GM12878 (cell line): ENCODE measurements at regions not wholly inside any gene's neighbourhood (a gene's known extent, or its start where the extent isn't known, plus 50 kb on each side); places are given as distances from the start of the nearest gene placed in this dataset.

Source experiments
- ATF3 ChIP-seq: IDR thresholded peaks from 2 replicates; pipeline ENCODE4 v1.6.1; 2011; ENCODE audit warnings: low read depth, mild to moderate bottlenecking, low read length, moderate library complexity, borderline replicate concordance; ENCODE audit errors: extremely low read depth
- CBX3 ChIP-seq: fragments of 200-600 bp; sonication (generic); IDR thresholded peaks from 2 replicates; pipeline ENCODE4 v1.6.1; 2016; ENCODE audit warnings: low read depth, borderline replicate concordance
- CTCF ChIP-seq, 3 experiments: IDR thresholded peaks in 2 of 3; conservative IDR thresholded peaks in 1 of 3; 2 replicates each; pipeline ENCODE4 v1.5.1; 2011; ENCODE audit warnings: low read depth in 3 of 3, low read length in 3 of 3, mild to moderate bottlenecking in 3 of 3, control low read depth in 2 of 3, moderate library complexity in 2 of 3, inconsistent platforms in 1 of 3, mixed read lengths in 1 of 3; ENCODE audit not compliant: control insufficient read depth in 2 of 3, insufficient read depth in 1 of 3; ENCODE audit errors: extremely low read depth in 1 of 3
- EP300 ChIP-seq, 2 experiments: fragments of 150-350 bp in 1 of 2; IDR thresholded peaks; 2 replicates each; pipeline ENCODE4 v1.6.1; 2011 to 2012; ENCODE audit warnings: low read depth in 2 of 2, low read length in 2 of 2, borderline replicate concordance in 1 of 2, improper control_type of control experiment in 1 of 2, inconsistent platforms in 1 of 2; ENCODE audit not compliant: control insufficient read depth in 1 of 2
- EZH2 ChIP-seq: IDR thresholded peaks from 2 replicates; pipeline ENCODE4 v1.6.1; 2012; ENCODE audit warnings: low read depth, mild to moderate bottlenecking, control low read depth, inconsistent platforms, low read length, borderline replicate concordance; ENCODE audit not compliant: control insufficient read depth
- POLR2A ChIP-seq: IDR thresholded peaks from 2 replicates; pipeline ENCODE4 v1.6.1; 2011; ENCODE audit warnings: low read depth, mild to moderate bottlenecking, low read length
- POLR2AphosphoS5 ChIP-seq: IDR thresholded peaks from 2 replicates; pipeline ENCODE4 v1.6.1; 2011; ENCODE audit warnings: mild to moderate bottlenecking, low read length, inconsistent platforms
- REST ChIP-seq: IDR thresholded peaks from 2 replicates; pipeline ENCODE4 v1.6.1; 2012; ENCODE audit warnings: mild to moderate bottlenecking, low read depth, low read length
- SREBF2 ChIP-seq: IDR thresholded peaks from 2 replicates; pipeline ENCODE4 v1.6.1; 2012; ENCODE audit warnings: mild to moderate bottlenecking, low read length
- TBL1XR1 ChIP-seq: IDR thresholded peaks from 2 replicates; pipeline ENCODE4 v1.6.1; 2012; ENCODE audit warnings: low read depth, low read length, improper control_type of control experiment

GRCh38 chr19:31676271-31677004, 327.2 kb upstream of the TSHZ3 start:
- TF ChIP-seq CTCF (IDR thresholded peaks at IDR 0.05 in 2 of 3, conservative IDR thresholded peaks at IDR 0.05 in 1 of 3; ENCODE audit: control insufficient read depth in 2 of 3, extremely low read depth in 1 of 3, insufficient read depth in 1 of 3, low read depth in 3 of 3, low read length in 3 of 3) (no peak), EP300 (IDR thresholded peaks at IDR 0.05; ENCODE audit: borderline replicate concordance in 1 of 2, control insufficient read depth in 1 of 2, low read depth in 2 of 2, low read length in 2 of 2) (no peak), POLR2A (no peak), TBL1XR1 (no peak), EZH2 (no peak), CBX3 (no peak), REST (no peak), POLR2AphosphoS5 (no peak), ATF3 (no peak), SREBF2 (no peak)
